H1 (cell line): ENCODE measurements at regions not wholly inside any gene's neighbourhood (a gene's known extent, or its start where the extent isn't known, plus 50 kb on each side); places are given as distances from the start of the nearest gene placed in this dataset.

Experiments used
- CTCF ChIA-PET: fragments of 300-600 bp; sonication (Branson Sonifier 250); formaldehyde crosslinking; loops from one replicate; lab custom pipeline; 2021; ENCODE audit not compliant: partially characterized antibody; lab: Charles Lee
- POLR2A ChIA-PET: fragments of 300-600 bp; sonication (Branson Sonifier 250); formaldehyde crosslinking; loops from one replicate; lab custom pipeline; 2021; ENCODE audit warnings: inconsistent platforms; ENCODE audit not compliant: partially characterized antibody; lab: Charles Lee
- DNase-seq, 2 experiments: peaks; one replicate each; pipeline versions ENCODE4 v3.0.0 to v3.0.0-alpha.2; 2010 to 2022; ENCODE audit warnings: low spot score in 2 of 2, low read depth in 1 of 2, mixed read lengths in 1 of 2
- FAIRE-seq: peaks from 2 replicates; lab custom pipeline; 2011; peaks lifted over from hg19 to GRCh38; lab: Jason Lieb, UNC
- H2AFZ ChIP-seq: 2 replicates; pipeline ENCODE4 v1.8.1; 2012; ENCODE audit warnings: low read length, inconsistent platforms
- H2AK5ac ChIP-seq: 2 replicates; pipeline ENCODE4 v1.6.1; 2013; ENCODE audit warnings: low read depth, low read length
- H2BK120ac ChIP-seq: replicated peaks from 2 replicates; pipeline ENCODE3; 2013; ENCODE audit warnings: low read depth, low read length, inconsistent platforms
- H2BK12ac ChIP-seq: 2 replicates; pipeline ENCODE4 v1.6.1; 2013; ENCODE audit warnings: low read depth, low read length
- H2BK15ac ChIP-seq: 2 replicates; pipeline ENCODE4 v1.6.1; 2013; ENCODE audit warnings: low read length
- H2BK20ac ChIP-seq: 2 replicates; pipeline ENCODE4 v1.6.1; 2013; ENCODE audit warnings: low read length
- H2BK5ac ChIP-seq: 2 replicates; pipeline ENCODE4 v1.6.1; 2013; ENCODE audit warnings: low read depth, low read length
- H3K14ac ChIP-seq: 2 replicates; pipeline ENCODE4 v1.6.1; 2013; ENCODE audit warnings: inconsistent platforms; ENCODE audit not compliant: insufficient read length
- H3K18ac ChIP-seq: 2 replicates; pipeline ENCODE4 v1.6.1; 2013; ENCODE audit warnings: low read length; ENCODE audit errors: extremely low read depth
- H3K23ac ChIP-seq: 2 replicates; pipeline ENCODE4 v1.6.1; 2013; ENCODE audit warnings: inconsistent platforms; ENCODE audit not compliant: insufficient read length
- H3K23me2 ChIP-seq: 2 replicates; pipeline ENCODE4 v1.6.1; 2013; ENCODE audit warnings: low read depth, low read length
- H3K27ac ChIP-seq: 2 replicates; pipeline ENCODE4 v1.6.1; 2011; ENCODE audit warnings: low read depth, low read length, inconsistent platforms
- H3K27me3 ChIP-seq, 4 experiments: replicated peaks in 1 of 4; 1 replicate in 1 of 4; 2 replicates in 3 of 4; pipeline versions ENCODE4 v1.6.1 to v1.8.1; 2011 to 2013; ENCODE audit warnings: low read length in 3 of 4, mild to moderate bottlenecking in 3 of 4, inconsistent platforms in 2 of 4, mixed read lengths in 2 of 4, moderate library complexity in 1 of 4; ENCODE audit not compliant: control insufficient read depth in 3 of 4, insufficient read depth in 3 of 4; ENCODE audit errors: extremely low read depth in 1 of 4
- H3K36me3 ChIP-seq, 4 experiments: 2 replicates each; pipeline versions ENCODE4 v1.6.1 to v1.8.1; 2011 to 2013; ENCODE audit warnings: mild to moderate bottlenecking in 4 of 4, low read length in 3 of 4, moderate library complexity in 2 of 4, control low read depth in 1 of 4, inconsistent platforms in 1 of 4; ENCODE audit not compliant: insufficient read depth in 4 of 4, control insufficient read depth in 2 of 4
- H3K4ac ChIP-seq: replicated peaks from 2 replicates; pipeline ENCODE3; 2013; ENCODE audit warnings: low read length, low read depth, mixed read lengths, inconsistent platforms; ENCODE audit not compliant: insufficient read length
- H3K4me1 ChIP-seq, 4 experiments: replicated peaks in 1 of 4; 1 replicate in 1 of 4; 2 replicates in 3 of 4; pipeline versions ENCODE4 v1.6.1 to v1.8.1; 2011 to 2013; ENCODE audit warnings: low read length in 3 of 4, inconsistent platforms in 2 of 4, mixed read lengths in 1 of 4; ENCODE audit not compliant: insufficient read depth in 4 of 4, control insufficient read depth in 3 of 4
- H3K4me2 ChIP-seq, 2 experiments: 2 replicates each; pipeline versions ENCODE4 v1.6.1 to v1.8.1; 2011 to 2013; ENCODE audit warnings: low read depth in 2 of 2, low read length in 2 of 2, control low read depth in 1 of 2, inconsistent platforms in 1 of 2, mild to moderate bottlenecking in 1 of 2; ENCODE audit not compliant: insufficient read depth in 1 of 2
- H3K4me3 ChIP-seq, 4 experiments: fragments of 200-600, 300-600 bp in 1 of 4; sonication (generic), shearing (Covaris generic), sonication (Bioruptor Twin) in 1 of 4; 2 replicates each; pipeline versions ENCODE4 v1.5.1 to v1.8.1; 2011 to 2016; ENCODE audit warnings: low read length in 4 of 4, low read depth in 3 of 4, control low read depth in 2 of 4, inconsistent platforms in 2 of 4, mild to moderate bottlenecking in 2 of 4, mixed read lengths in 1 of 4, moderate library complexity in 1 of 4; ENCODE audit not compliant: insufficient read depth in 2 of 4; ENCODE audit errors: extremely low read depth in 1 of 4
- H3K56ac ChIP-seq: replicated peaks from 2 replicates; pipeline ENCODE3; 2013; ENCODE audit warnings: low read depth, mild to moderate bottlenecking, mixed read lengths, low read length, inconsistent platforms; ENCODE audit not compliant: insufficient read length
- H3K79me1 ChIP-seq: 2 replicates; pipeline ENCODE4 v1.6.1; 2013; ENCODE audit warnings: low read depth, low read length, control low read depth
- H3K79me2 ChIP-seq, 2 experiments: 2 replicates each; pipeline versions ENCODE4 v1.6.1 to v1.8.1; 2012 to 2013; ENCODE audit warnings: low read length in 2 of 2, mild to moderate bottlenecking in 2 of 2, inconsistent platforms in 1 of 2; ENCODE audit not compliant: insufficient read depth in 2 of 2, control insufficient read depth in 1 of 2
- H3K9ac ChIP-seq, 4 experiments: replicated peaks in 1 of 4; 1 replicate in 1 of 4; 2 replicates in 3 of 4; pipeline versions ENCODE4 v1.6.1 to v1.8.1; 2011 to 2013; ENCODE audit warnings: low read depth in 3 of 4, low read length in 3 of 4, control low read depth in 2 of 4, mild to moderate bottlenecking in 2 of 4, moderate library complexity in 2 of 4, inconsistent platforms in 1 of 4; ENCODE audit errors: extremely low read depth in 1 of 4
- H3K9me3 ChIP-seq, 2 experiments: 2 replicates each; pipeline versions ENCODE4 v1.6.1 to v1.8.1; 2012 to 2013; ENCODE audit warnings: mild to moderate bottlenecking in 2 of 2, moderate library complexity in 2 of 2, control low read depth in 1 of 2, inconsistent platforms in 1 of 2, low read depth in 1 of 2, low read length in 1 of 2, mixed read lengths in 1 of 2; ENCODE audit not compliant: insufficient read depth in 2 of 2
- H4K20me1 ChIP-seq, 2 experiments: replicated peaks in 1 of 2; 2 replicates each; pipeline versions ENCODE3 to v1.8.1; 2011 to 2013; ENCODE audit warnings: inconsistent platforms in 2 of 2, low read length in 2 of 2, mild to moderate bottlenecking in 1 of 2; ENCODE audit not compliant: insufficient read depth in 2 of 2, control insufficient read depth in 1 of 2
- H4K5ac ChIP-seq: 2 replicates; pipeline ENCODE4 v1.6.1; 2013; ENCODE audit warnings: low read length, low read depth, mixed read lengths, inconsistent platforms; ENCODE audit not compliant: insufficient read length
- H4K8ac ChIP-seq: 2 replicates; pipeline ENCODE4 v1.8.0; 2013; ENCODE audit warnings: mild to moderate bottlenecking, moderate library complexity, low read length, inconsistent platforms; ENCODE audit not compliant: insufficient read depth; ENCODE audit errors: extremely low read depth
- H4K91ac ChIP-seq: replicated peaks from 2 replicates; pipeline ENCODE3; 2013; ENCODE audit warnings: low read length, mixed read lengths, inconsistent platforms; ENCODE audit not compliant: insufficient read length
- KDM4A ChIP-seq: IDR thresholded peaks from one replicate; pipeline ENCODE4 v1.7.1; 2012; ENCODE audit warnings: low read depth, mild to moderate bottlenecking, moderate library complexity, low read length, inconsistent platforms; ENCODE audit not compliant: severe bottlenecking
- SIX5 ChIP-seq: IDR thresholded peaks from 2 replicates; pipeline ENCODE4 v1.6.1; 2011; ENCODE audit warnings: mild to moderate bottlenecking, low read depth, low read length
- ZNF274 ChIP-seq: IDR thresholded peaks from 2 replicates; pipeline ENCODE4 v1.7.0; 2012; ENCODE audit warnings: low read length, borderline replicate concordance; ENCODE audit errors: extremely low read depth
- WGBS, 2 experiments: shearing (Covaris generic) in 1 of 2; methylation state at CpG; one replicate each; pipeline versions ENCODE4 v1.1.6 to v1.1.7; 2013 to 2015; ENCODE audit warnings: low lambda C conversion rate in 2 of 2, mixed read lengths in 2 of 2, inconsistent platforms in 1 of 2, low coverage in 1 of 2, missing lambda C conversion rate in 1 of 2; ENCODE audit not compliant: insufficient replicate concordance in 2 of 2, insufficient coverage in 1 of 2, insufficient read length in 1 of 2; ENCODE audit errors: extremely low coverage in 1 of 2, missing lambda C conversion rate in 1 of 2; 5-methylcytosine and 5-hydroxymethylcytosine counted together

- Histone ChIP-seq H3K4me3 (peak overlapping the region; percentile 13 to 54 (median 27); a peak in 5 of 8 replicates), H4K91ac (no peak overlapping the region), H3K27me3 (peaks cover 0 to 2% (median under 1%) of the 10 kb centered on the region in 4 experiments; a peak in 1 of 7 replicates)
- 23% methylated on average over 13 of the region's 13 CpGs; no CpG with 5 or more reads in 1 of the 2 experiments for WGBS, 2 experiments
- TF ChIP-seq ZNF274 (no peak), SIX5 (peak; percentile 75), KDM4A (peak; percentile 47)
- TF ChIP-seq, all 59 proteins: peak for 2
- Histone ChIP-seq H2BK12ac (no peak overlapping the region), H3K4me1 (peaks cover 0 to 5% (median 1%) of the 10 kb centered on the region in 4 experiments; a peak in 1 of 7 replicates), H3K79me1 (no peaks in the 10 kb centered on the region), H2BK5ac (no peak overlapping the region), H3K79me2 (no peaks in the 10 kb centered on the region), H3K27ac (no peak overlapping the region), H3K9ac (no peak overlapping the region; a peak in 1 of 7 replicates), H3K4ac (no peak overlapping the region), H3K18ac (no peak overlapping the region), H3K23ac (no peak overlapping the region), H2AK5ac (no peak overlapping the region), H3K9me3 (no peaks in the 10 kb centered on the region), H2BK15ac (no peak overlapping the region), H3K14ac (no peak overlapping the region), H3K23me2 (no peaks in the 10 kb centered on the region), H3K4me2 (peak overlapping the region; percentile 65 to 88), H2BK20ac (no peak overlapping the region), H2AFZ (peak overlapping the region; percentile 94), H4K20me1 (no peaks in the 10 kb centered on the region), H3K36me3 (no peaks in the 10 kb centered on the region), H2BK120ac (no peak overlapping the region), H3K56ac (no peak overlapping the region), H4K8ac (no peak overlapping the region), H4K5ac (peak overlapping the region; percentile 15)
- peak in 1 of 2 experiments; percentile 87 for DNase-seq
- CTCF ChIA-PET, result no interaction called here
- POLR2A ChIA-PET, result no interaction called here
- FAIRE-seq, result peak; percentile 80
These were observed 66.2 kb upstream of the IRF2BP2 start for GRCh38 chr1:234676103-234676594.
